ENCODE measurements at regions not wholly inside any gene's neighbourhood (a gene's known extent, or its start where the extent isn't known, plus 50 kb on each side); places are given as distances from the start of the nearest gene placed in this dataset.

- DNase-seq (ENCODE audit: low read depth in 2 of 2), result no peak
These were observed 114.4 kb upstream of the TCERG1L start for GRCh38 chr10:131425752-131426533.

GRCh38 chr10:131426534-131426898 lies 115.0 kb upstream of the TCERG1L start:
- no peak for DNase-seq (ENCODE audit: low read depth in 2 of 2)

GRCh38 chr10:131427281-131427680 lies 115.8 kb upstream of the TCERG1L start:
- DNase-seq (ENCODE audit: low read depth in 2 of 2), result no peak

DNA sequence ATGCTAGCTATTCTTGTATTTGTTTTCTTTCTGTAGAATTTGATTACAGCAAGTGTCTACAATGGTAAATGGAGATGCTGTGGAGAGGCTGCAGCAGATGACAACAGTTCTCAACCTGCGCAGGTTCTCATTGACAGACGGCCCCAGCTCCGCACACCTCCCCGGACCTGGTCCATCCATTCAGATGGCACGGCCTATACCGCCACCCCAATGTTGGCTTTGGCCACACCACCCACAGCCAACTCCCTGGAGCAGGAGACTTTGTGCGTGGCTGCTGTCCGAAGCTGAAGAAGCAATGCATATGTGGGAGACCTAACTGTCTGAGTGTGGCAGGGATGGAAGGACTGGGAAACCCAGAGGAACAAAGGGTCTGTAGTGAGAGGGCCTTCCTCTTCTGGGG lies 116.4 kb upstream of the TCERG1L start:
- DNase-seq (ENCODE audit: low read depth in 2 of 2), result no peak

DNA sequence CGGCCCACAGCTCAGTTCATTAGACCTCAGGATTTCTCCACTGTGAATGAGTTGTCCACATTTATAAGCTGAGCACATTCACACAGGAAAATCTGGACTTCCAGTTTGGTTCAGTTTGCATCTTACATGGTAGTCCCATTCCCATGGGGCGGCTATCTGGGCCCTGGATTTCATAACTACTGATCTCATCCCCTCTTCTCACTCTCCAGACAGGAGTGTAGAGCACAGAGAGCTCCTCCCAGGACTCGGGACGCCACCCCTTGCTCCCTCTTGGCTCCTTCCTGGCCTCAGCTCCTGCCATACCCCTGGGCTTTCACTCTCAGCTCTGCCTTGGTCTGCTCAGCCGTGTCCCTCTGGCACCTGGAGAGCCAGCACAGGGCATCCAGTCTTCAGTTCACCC lies 117.6 kb upstream of the TCERG1L start:
- DNase-seq (ENCODE audit: low read depth in 2 of 2), result no peak

DNA sequence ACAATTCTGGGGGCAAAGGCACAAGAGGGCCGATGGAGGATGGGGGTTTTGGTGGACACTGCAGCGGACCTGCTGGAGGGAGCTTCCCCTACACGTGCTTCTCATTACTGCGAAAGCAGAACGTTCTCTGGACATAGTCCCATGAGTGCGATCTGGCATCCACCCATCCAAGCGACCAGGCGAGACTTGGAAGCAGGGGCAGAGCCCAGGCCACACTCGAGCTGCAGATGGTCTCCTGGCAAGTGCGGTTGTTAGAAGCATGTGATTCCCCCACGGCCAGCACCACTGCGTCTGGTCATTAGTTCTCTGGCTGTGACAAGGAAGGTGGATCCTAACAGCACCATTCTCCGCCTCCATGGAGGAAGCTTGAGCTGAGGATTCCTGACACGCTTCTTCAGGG lies 118.4 kb upstream of the TCERG1L start:
- DNase-seq (ENCODE audit: low read depth in 2 of 2), result no peak

DNA sequence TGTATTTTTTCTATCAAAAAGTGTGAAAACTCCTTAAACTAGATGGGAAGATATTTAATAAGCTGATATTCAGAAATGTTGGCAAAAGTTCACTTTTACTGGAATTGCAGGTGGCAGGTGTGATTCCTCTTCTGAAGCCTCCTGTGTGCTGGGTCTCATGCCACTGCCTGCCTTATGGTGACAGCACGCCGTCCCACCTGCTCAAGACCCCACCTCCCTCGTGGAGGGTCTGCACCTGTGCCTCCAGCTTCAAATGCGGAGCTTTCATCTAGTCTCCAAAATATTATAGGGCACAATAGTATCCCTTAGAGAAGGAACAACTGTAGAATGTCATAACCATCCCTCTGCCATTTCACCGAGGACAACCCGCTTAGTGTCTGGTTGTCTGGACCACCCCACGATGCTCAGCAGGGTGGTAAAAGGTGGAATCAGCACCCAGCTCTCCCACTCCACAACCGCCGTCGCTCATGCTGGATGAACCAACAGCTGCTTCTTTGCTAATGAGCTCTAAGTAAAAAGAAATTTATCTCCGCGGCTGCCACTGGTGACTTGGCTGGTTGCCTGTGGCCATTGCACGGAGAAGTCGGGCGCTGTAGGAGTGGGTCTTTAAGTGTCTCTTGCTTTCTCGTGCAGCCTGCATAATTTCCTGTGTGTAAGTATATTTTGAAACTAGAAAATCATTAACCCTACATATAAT lies 119.3 kb upstream of the TCERG1L start:
- DNase-seq (ENCODE audit: low read depth in 2 of 2), result no peak

GRCh38 chr10:131431533-131431932 lies 120.0 kb upstream of the TCERG1L start:
- DNase-seq (ENCODE audit: low read depth in 2 of 2), result no peak

DNA sequence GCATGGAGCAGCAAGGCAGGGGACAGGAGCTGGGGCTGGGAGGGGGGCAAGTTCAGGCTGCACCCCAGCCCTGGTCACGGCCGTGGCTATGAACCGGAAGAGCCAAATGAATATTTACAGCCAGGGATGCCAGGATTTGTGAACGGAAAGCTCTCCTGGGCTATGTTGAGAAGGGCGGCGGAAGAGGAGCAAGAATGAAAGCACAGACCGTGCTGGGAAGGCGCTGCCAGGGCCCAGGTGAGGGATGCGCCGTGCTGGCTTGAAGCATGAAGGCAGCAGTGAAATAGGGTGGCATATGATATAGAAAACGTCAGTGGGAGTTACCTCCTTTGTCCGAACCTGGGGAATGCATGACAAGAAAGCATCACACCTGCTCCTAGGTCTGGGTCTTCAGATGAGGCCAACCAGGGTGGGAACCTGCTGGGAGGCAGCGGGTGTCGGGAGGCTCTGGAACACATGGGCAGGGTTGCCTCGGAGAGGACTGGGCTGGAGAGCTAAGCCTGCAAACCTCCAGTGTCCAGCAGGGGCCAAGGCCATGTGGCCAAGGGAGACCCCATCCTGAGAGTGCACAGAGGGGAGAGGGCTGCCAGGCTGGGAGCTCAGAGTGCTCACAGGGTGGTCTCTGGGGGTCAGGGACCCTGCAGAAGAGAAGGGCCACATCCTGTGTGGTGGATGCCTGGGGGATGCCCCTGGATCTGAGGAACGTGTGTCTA lies 120.6 kb upstream of the TCERG1L start:
- no peak for DNase-seq (ENCODE audit: low read depth in 2 of 2)

DNA sequence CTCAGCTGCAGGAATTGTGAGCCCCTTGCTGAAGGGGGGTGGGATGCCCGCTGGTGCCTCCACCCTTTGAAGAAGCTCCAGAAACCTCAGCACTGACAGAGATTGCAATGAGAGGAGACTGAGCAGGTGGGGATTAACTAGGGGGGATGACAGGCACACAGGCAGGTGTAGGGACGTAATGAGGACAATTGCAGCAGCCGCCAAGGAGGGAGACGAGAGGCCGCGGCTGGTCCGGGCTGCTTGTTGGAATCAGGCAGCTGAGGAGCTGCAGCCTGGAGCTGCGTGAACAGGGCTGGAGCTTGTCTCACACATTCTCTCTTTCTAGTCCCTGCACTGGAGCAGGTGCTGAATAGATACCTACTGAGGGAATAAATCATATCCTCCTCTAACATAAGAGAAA lies 122.0 kb upstream of the TCERG1L start:
- no peak for DNase-seq (ENCODE audit: low read depth in 2 of 2)

DNA sequence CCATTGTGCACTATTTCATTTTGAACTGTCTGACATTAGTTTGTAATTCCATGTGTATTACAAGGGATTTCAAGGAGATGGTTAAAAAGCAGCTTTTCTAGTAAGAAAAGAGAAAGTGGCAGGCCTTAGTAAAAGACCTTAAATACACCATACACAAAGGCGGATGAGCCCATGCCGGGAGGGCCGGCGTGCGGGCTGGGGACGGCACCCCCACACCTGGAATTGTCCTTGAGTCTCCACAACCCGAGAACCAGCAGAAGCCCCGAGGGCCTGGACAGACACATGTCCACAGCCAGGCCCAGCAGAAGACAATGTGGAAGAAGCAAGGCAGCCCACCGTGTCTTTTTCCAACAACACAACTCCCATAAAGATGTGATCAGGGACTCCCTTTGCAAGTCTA lies 123.7 kb upstream of the TCERG1L start:
- DNase-seq (ENCODE audit: low read depth in 2 of 2), result no peak

- DNase-seq (ENCODE audit: low read depth in 2 of 2), result no peak
These were observed 124.4 kb upstream of the TCERG1L start for GRCh38 chr10:131435760-131436457.

- no peak for DNase-seq (ENCODE audit: low read depth in 2 of 2)
These were observed 124.9 kb upstream of the TCERG1L start for GRCh38 chr10:131436458-131436857.

DNA sequence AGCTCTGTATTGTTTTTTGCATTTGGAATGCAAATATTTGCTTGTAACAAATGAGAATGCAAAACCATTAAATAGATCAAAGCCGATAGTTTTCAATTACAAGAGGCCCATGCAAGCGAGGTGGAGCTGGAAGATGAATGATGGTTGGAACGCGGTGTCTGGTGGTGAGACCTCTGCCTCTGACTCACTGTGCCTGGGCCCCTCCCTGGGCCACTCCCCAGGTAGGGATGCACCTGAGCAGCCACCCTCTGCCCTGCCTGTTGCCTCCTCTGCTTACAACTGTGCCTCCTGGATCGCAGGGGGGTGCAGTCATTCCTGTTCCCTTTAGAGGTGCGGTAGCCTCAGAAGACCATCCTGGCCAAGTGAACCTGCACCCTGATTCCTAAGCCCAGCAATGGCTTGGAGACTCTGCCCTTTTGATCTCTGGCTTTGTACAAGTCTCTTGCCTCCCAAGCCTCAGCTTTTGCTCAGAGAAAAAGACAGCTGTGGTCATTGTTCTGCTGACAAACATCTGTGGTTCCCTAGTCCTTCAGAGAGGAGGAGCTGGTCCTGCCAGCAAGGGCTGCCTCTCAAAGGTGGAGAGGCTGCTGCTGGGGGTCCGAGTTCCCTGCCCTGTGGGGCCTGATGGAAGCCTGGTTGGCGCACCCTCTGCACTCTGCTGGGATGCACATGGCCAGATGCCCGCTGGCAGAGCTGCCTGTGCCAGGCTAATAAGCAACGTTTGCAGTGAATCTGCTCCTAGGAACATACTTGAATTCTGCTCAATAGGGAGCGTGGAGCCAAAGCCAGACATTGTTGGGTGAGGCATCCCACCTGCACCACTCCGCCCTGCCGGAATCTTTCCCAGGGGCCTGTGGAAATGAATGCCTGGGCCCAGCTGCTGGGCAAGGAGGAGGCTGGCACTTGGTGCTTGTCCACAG lies 126.3 kb upstream of the TCERG1L start:
- DNase-seq (ENCODE audit: low read depth in 2 of 2), result no peak

GRCh38 chr10:131438665-131439064 lies 127.1 kb upstream of the TCERG1L start:
- DNase-seq (ENCODE audit: low read depth in 2 of 2), result no peak

DNA sequence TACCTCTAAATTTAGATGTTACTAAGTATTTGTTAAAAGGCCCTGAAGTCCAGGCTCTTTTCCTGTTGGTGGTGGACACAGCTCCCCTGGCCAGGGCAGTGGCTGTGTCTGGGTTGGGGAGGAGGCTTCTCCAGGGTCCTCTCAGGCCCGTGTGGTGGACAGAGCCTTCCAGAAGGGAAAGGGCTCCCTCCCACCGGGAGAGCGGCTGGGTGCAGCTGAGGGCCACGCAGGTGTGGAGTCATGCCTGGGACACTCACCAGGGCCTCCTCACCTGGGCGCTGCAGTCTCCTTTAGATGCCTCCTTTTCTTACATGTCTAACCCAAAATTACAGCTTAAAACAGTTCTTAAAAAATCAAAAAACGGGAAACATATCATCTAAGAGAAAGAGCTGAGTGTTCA lies 128.2 kb upstream of the TCERG1L start:
- DNase-seq (ENCODE audit: low read depth in 2 of 2), result no peak

GRCh38 chr10:131440405-131441360 lies 129.2 kb upstream of the TCERG1L start:
- DNase-seq (ENCODE audit: low read depth in 2 of 2), result no peak

DNA sequence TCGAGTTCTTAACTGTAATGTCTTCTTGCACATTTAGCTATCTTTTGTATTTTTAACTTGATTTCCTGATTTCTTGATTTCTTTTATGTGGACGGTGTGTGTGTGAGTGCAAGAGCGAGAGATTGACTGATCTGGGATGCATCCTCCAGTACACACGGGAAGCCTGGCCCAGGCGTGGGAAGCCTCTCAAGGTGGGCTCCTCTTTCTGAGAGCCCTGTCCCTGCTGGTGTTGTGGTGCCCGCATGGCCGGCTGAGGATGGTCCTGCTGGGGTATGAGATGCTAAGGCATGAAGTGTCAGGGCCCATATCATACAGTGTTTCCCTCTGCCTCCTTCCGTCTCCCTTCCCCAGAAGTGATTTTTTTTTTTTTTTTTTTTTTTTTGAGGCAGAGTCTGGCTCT lies 130.8 kb upstream of the TCERG1L start:
- DNase-seq (ENCODE audit: low read depth in 2 of 2), result no peak

DNA sequence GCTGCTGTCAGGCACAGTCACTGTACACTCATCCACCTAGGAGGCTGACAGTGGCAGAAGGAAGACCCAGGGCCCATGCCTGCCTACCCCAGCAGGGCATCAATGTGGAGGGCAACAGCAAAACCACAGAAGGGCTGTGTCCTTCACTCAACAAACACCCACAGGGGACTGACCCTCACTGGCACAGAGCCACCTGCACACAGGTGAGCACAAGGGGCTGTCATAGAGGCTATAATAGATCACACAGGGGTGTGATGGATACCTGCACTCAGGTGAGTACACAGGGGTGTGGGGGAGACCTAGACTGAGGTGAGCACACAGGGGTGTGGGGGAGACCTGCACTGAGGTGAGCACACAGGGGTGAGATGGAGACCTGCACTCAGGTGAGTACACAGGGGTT lies 132.8 kb upstream of the TCERG1L start:
- DNase-seq (ENCODE audit: low read depth in 2 of 2), result no peak

DNA sequence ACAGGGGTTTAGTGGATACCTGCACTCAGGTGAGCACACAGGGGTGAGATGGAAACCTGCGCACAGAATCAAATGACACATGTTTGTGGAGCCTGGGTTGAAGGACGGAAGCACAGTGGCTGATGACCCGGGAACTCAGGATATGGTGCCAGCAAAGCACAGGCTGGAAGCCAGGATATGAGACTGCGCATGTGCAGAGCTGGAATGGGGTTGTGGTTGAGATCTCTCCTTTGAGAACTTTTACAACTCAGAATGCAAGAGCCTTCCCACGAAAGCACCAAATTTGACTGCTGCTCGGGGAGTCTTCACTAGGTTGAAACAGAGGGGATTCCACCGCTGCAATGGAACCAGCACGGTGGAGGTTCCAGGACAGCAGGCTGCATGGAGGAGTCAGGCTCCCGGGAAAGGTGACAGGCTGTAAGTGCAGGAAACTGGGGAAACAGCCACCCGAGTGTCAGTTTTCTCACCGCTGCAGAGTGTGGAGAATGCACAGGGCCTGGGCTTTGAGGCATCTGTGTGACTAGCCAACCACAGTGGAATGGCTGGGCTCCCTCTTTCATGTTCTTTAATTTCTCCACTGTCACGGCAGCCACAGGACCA lies 133.4 kb upstream of the TCERG1L start:
- DNase-seq (ENCODE audit: low read depth in 2 of 2), result no peak
